Brain microvascular endothelial cell (primary cell): ENCODE measurements at regions not wholly inside any gene's neighbourhood (a gene's known extent, or its start where the extent isn't known, plus 50 kb on each side); places are given as distances from the start of the nearest gene placed in this dataset.

Experiments used
- DNase-seq: peaks from one replicate; pipeline ENCODE4 v3.0.0-alpha.2; 2020
- H3K27ac ChIP-seq: fragments of 250-450 bp; sonication (Bioruptor Pico); 2 replicates; pipeline ENCODE4 v1.5.1; 2020; ENCODE audit warnings: mild to moderate bottlenecking, moderate library complexity
- H3K27me3 ChIP-seq: fragments of 250-450 bp; sonication (Bioruptor Pico); replicated peaks from 2 replicates; pipeline ENCODE4 v1.5.1; 2020; ENCODE audit warnings: mild to moderate bottlenecking
- H3K36me3 ChIP-seq: fragments of 250-450 bp; sonication (Bioruptor Pico); replicated peaks from 2 replicates; pipeline ENCODE4 v1.5.1; 2020; ENCODE audit warnings: mild to moderate bottlenecking
- H3K4me3 ChIP-seq: 2 replicates; pipeline ENCODE4 v1.5.1; 2011; ENCODE audit warnings: low read depth, mild to moderate bottlenecking, control low read depth, low read length, moderate library complexity
- in situ Hi-C: cut with HindIII; loops from 2 replicates; pipeline ENCODE4 v1.10.0; 2017; ENCODE audit warnings: low sequenced_read_pairs, low pct_ligation_motif_present
- TF ChIP-seq, protein P1 (sequence below): IDR thresholded peaks from 2 replicates; pipeline ENCODE4 v1.5.1; 2011; ENCODE audit warnings: low read depth, mild to moderate bottlenecking, moderate library complexity, low read length, control low read depth, inconsistent platforms; ENCODE audit errors: missing control alignments

DNA sequence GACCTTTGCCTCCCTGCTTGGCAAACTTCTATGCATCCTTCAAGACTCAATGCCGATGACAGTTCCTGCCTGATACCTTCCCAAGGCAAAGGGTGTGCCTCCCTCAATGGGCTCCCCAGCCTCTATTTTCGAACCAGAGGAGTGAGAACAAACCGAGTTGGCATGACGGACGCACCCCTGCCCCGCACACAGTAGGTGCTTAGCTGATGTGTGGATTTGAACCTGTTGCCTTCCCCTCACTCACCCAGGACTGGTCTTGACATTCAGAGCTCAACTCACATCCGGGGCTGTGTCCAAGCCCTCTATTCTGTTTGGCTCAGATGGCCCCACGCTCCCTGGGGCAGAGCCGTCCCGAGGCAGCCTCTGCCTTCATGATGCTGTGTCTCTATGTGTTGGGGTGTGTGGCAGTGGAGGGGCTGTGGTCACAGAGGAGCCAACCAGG, 52.2 kb upstream of the SLC6A11 start:
- H3K27ac ChIP-seq = no peak overlapping the region
- no peaks in the 10 kb centered on the region for H3K27me3 ChIP-seq
- no peak overlapping the region for H3K4me3 ChIP-seq
- in situ Hi-C loops = no loop called here
- TF ChIP-seq, protein P1, sequence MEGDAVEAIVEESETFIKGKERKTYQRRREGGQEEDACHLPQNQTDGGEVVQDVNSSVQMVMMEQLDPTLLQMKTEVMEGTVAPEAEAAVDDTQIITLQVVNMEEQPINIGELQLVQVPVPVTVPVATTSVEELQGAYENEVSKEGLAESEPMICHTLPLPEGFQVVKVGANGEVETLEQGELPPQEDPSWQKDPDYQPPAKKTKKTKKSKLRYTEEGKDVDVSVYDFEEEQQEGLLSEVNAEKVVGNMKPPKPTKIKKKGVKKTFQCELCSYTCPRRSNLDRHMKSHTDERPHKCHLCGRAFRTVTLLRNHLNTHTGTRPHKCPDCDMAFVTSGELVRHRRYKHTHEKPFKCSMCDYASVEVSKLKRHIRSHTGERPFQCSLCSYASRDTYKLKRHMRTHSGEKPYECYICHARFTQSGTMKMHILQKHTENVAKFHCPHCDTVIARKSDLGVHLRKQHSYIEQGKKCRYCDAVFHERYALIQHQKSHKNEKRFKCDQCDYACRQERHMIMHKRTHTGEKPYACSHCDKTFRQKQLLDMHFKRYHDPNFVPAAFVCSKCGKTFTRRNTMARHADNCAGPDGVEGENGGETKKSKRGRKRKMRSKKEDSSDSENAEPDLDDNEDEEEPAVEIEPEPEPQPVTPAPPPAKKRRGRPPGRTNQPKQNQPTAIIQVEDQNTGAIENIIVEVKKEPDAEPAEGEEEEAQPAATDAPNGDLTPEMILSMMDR = no peak
- DNase-seq = no peak
- no peaks in the 10 kb centered on the region for H3K36me3 ChIP-seq

DNA sequence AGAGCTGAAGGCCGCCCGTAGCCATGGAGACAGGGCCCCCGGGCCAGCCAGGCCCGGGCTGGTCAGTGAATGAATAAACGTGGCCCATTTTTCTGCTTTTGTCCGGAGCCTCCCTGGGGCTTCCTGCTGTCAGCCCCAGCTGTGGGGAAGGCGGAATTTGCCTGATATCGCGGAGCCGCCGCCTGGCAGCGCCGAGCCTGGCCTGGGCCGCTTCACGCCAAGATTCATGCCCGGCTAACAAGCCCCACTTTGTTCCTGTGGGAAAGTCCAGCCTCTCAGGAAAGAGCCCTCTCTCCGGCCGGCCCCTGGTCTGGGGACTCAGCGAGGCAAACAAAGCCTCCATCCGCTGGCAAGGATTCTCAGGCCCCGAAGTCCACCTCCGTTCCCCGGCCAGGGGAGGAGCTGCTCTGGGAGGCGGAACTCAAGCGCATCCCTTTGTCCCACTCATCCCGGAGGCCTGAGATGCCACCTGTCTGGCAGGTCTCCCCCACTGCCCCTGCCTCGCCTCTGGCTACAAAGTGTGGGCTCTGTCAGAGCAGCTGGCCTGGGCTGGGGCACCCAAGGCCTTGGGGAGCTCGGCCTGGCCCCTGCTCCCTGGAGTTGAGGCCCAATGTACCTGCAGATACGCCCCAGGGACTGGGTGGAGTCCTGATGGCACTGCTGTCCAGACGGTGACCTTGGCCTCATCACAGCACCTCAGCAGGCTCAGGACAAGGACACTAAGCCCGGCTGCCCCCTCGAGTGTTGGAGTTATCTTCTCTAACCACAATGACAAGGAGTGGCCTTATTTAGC, 51.6 kb upstream of the SLC6A11 start:
- H3K27me3 ChIP-seq = no peaks in the 10 kb centered on the region
- DNase-seq = no peak
- no peaks in the 10 kb centered on the region for H3K36me3 ChIP-seq
- TF ChIP-seq, protein P1 = no peak
- H3K4me3 ChIP-seq = no peak overlapping the region
- in situ Hi-C loops = no loop called here
- no peak overlapping the region for H3K27ac ChIP-seq

DNA sequence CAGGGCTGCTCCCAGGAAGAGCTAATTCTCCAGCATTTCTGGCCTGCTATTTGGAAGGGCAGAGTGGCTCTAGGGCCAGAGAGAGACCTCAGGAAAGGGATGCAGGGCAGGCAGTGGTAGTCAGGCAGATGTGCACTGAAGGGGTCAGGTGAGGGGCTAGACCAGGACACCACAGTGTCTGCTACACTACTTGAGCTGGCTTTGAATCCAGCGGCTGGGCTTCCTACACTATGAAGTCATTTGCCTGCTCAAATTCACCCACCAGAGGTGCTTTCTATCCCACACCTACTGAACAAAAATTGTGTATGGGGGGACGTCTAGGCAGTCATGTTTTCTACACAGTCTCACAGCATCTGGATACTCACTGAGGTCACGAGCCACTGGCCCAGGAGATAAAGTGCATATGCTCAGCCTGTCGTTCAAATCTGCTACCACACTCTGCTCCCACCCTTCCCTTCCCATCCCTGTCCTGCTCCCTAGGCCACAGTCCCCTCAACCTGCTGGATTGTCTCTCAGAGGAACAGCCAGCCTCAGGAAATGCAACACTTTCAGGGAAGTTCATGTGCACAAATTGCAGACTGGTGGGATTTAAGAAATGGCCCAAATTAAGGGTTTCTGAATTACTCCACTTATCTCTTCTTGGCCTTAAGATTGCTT, 49.9 kb upstream of the SLC6A11 start:
- Histone ChIP-seq H3K27me3 (no peaks in the 10 kb centered on the region), H3K27ac (no peak overlapping the region), H3K4me3 (no peak overlapping the region), H3K36me3 (no peaks in the 10 kb centered on the region)
- TF ChIP-seq, protein P1 = no peak
- in situ Hi-C loops = no loop called here
- no peak for DNase-seq
